Neuronal stem cell (in vitro differentiated cells): ENCODE measurements at regions not wholly inside any gene's neighbourhood (a gene's known extent, or its start where the extent isn't known, plus 50 kb on each side); places are given as distances from the start of the nearest gene placed in this dataset.

Source experiments
- DNase-seq: peaks from one replicate; pipeline ENCODE4 v3.0.0-alpha.2; 2013; ENCODE audit warnings: low spot score
- H2AFZ ChIP-seq: one replicate; pipeline ENCODE4 v1.6.1; 2013; ENCODE audit warnings: mild to moderate bottlenecking, low read length, inconsistent platforms
- H2AK5ac ChIP-seq: 2 replicates; pipeline ENCODE4 v1.6.1; 2013; ENCODE audit warnings: low read depth, mild to moderate bottlenecking, inconsistent platforms, low read length, moderate library complexity, mixed read lengths
- H2BK120ac ChIP-seq: 2 replicates; pipeline ENCODE4 v1.6.1; 2013; ENCODE audit warnings: low read depth, mild to moderate bottlenecking, inconsistent platforms, low read length, moderate library complexity, mixed read lengths
- H2BK12ac ChIP-seq: one replicate; pipeline ENCODE4 v1.6.1; 2013; ENCODE audit warnings: low read length, inconsistent platforms
- H2BK15ac ChIP-seq: 2 replicates; pipeline ENCODE4 v1.6.1; 2013; ENCODE audit warnings: mild to moderate bottlenecking, low read length, inconsistent platforms, mixed read lengths
- H2BK5ac ChIP-seq: one replicate; pipeline ENCODE4 v1.6.1; 2013; ENCODE audit warnings: inconsistent platforms, mild to moderate bottlenecking, low read length, moderate library complexity
- H3K14ac ChIP-seq: one replicate; pipeline ENCODE4 v1.6.1; 2013; ENCODE audit warnings: low read length, inconsistent platforms
- H3K18ac ChIP-seq: 2 replicates; pipeline ENCODE4 v1.6.1; 2013; ENCODE audit warnings: low read length, inconsistent platforms
- H3K23ac ChIP-seq: 2 replicates; pipeline ENCODE4 v1.6.1; 2013; ENCODE audit warnings: low read depth, mild to moderate bottlenecking, mixed read lengths, low read length, inconsistent platforms; ENCODE audit not compliant: poor library complexity
- H3K27ac ChIP-seq: replicated peaks from 3 replicates; pipeline ENCODE4 v1.5.1; 2013; ENCODE audit warnings: low read length, inconsistent platforms
- H3K27me3 ChIP-seq, 3 experiments: 2 replicates each; pipeline ENCODE4 v1.6.1; 2013; ENCODE audit warnings: low read length in 3 of 3, mild to moderate bottlenecking in 2 of 3, inconsistent platforms in 1 of 3, low read depth in 1 of 3, mixed read lengths in 1 of 3, moderate library complexity in 1 of 3; ENCODE audit not compliant: control insufficient read depth in 3 of 3, insufficient read depth in 3 of 3
- H3K36me3 ChIP-seq, 2 donors: replicated peaks in 1 of 2; 2 replicates each; pipeline ENCODE4 v1.6.1; 2013; ENCODE audit warnings: low read length in 2 of 2; ENCODE audit not compliant: control insufficient read depth in 2 of 2, insufficient read depth in 2 of 2
- H3K4ac ChIP-seq: 2 replicates; pipeline ENCODE4 v1.6.1; 2013; ENCODE audit warnings: inconsistent platforms, mild to moderate bottlenecking, low read length, moderate library complexity
- H3K4me1 ChIP-seq, 2 donors: 1 replicate in 1 of 2; 2 replicates in 1 of 2; pipeline ENCODE4 v1.6.1; 2013; ENCODE audit warnings: low read length in 2 of 2, low read depth in 1 of 2; ENCODE audit not compliant: control insufficient read depth in 2 of 2, insufficient read depth in 1 of 2
- H3K4me2 ChIP-seq: one replicate; pipeline ENCODE4 v1.6.1; 2013; ENCODE audit warnings: mild to moderate bottlenecking, low read length, inconsistent platforms; ENCODE audit not compliant: insufficient read depth, poor library complexity, severe bottlenecking
- H3K4me3 ChIP-seq, 2 donors: 2 replicates each; pipeline ENCODE4 v1.5.1; 2013; ENCODE audit warnings: low read length in 2 of 2, mild to moderate bottlenecking in 2 of 2, inconsistent platforms in 1 of 2, moderate library complexity in 1 of 2
- H3K79me1 ChIP-seq: one replicate; pipeline ENCODE4 v1.6.1; 2013; ENCODE audit warnings: low read depth, mild to moderate bottlenecking, inconsistent platforms, low read length, moderate library complexity
- H3K9ac ChIP-seq: one replicate; pipeline ENCODE4 v1.6.1; 2013; ENCODE audit warnings: mild to moderate bottlenecking, low read depth, low read length, inconsistent platforms; ENCODE audit not compliant: poor library complexity
- H3K9me3 ChIP-seq, 2 donors: replicated peaks in 1 of 2; 2 replicates each; pipeline versions ENCODE3 to v1.6.1; 2013; ENCODE audit warnings: low read length in 2 of 2, mild to moderate bottlenecking in 2 of 2, inconsistent platforms in 1 of 2, low read depth in 1 of 2, mixed read lengths in 1 of 2, moderate library complexity in 1 of 2; ENCODE audit not compliant: control insufficient read depth in 2 of 2, insufficient read depth in 1 of 2
- H4K8ac ChIP-seq: one replicate; pipeline ENCODE4 v1.6.1; 2013; ENCODE audit warnings: low read depth, mild to moderate bottlenecking, inconsistent platforms, low read length, moderate library complexity
- H4K91ac ChIP-seq: one replicate; pipeline ENCODE4 v1.6.1; 2013; ENCODE audit warnings: low read length, low read depth, mild to moderate bottlenecking, inconsistent platforms; ENCODE audit not compliant: poor library complexity
- WGBS, 2 donors: extraction: QIAGEN DNeasy Blood & Tissue Kit; methylation state at CpG; one replicate each; pipeline ENCODE4 v1.1.7; 2013; ENCODE audit warnings: missing lambda C conversion rate in 2 of 2, mixed read lengths in 1 of 2; ENCODE audit not compliant: insufficient read length in 2 of 2, insufficient replicate concordance in 1 of 2; ENCODE audit errors: extremely low coverage in 2 of 2; 5-methylcytosine and 5-hydroxymethylcytosine counted together

GRCh38 chr21:21605521-21605920, 607.3 kb downstream of the NCAM2 start:
- H2BK5ac ChIP-seq: no peak overlapping the region
- H3K23ac ChIP-seq: no peak overlapping the region
- H2AFZ ChIP-seq: no peak overlapping the region
- no peak overlapping the region for H3K4ac ChIP-seq
- no peak overlapping the region for H2BK15ac ChIP-seq
- H3K4me3 ChIP-seq: no peak overlapping the region
- H3K9me3 ChIP-seq: no peaks in the 10 kb centered on the region
- no peak overlapping the region for H3K18ac ChIP-seq
- H3K9ac ChIP-seq: no peak overlapping the region
- no peak overlapping the region for H2BK12ac ChIP-seq
- no peaks in the 10 kb centered on the region for H3K36me3 ChIP-seq
- no peak overlapping the region for H3K4me2 ChIP-seq
- H3K14ac ChIP-seq: no peak overlapping the region
- H4K91ac ChIP-seq: no peak overlapping the region
- no peak overlapping the region for H4K8ac ChIP-seq
- H3K79me1 ChIP-seq: no peaks in the 10 kb centered on the region
- no peak overlapping the region for H3K27ac ChIP-seq
- no peaks in the 10 kb centered on the region for H3K4me1 ChIP-seq
- H2BK120ac ChIP-seq: no peak overlapping the region
- no peak for DNase-seq
- H3K27me3 ChIP-seq: no peaks in the 10 kb centered on the region
- no peak overlapping the region for H2AK5ac ChIP-seq

GRCh38 chr21:21606041-21606440, 607.8 kb downstream of the NCAM2 start:
- H2BK12ac ChIP-seq: no peak overlapping the region
- no peak overlapping the region for H3K9ac ChIP-seq
- no peaks in the 10 kb centered on the region for H3K79me1 ChIP-seq
- H2AFZ ChIP-seq: no peak overlapping the region
- no peak overlapping the region for H3K14ac ChIP-seq
- no peak overlapping the region for H4K8ac ChIP-seq
- no peak overlapping the region for H4K91ac ChIP-seq
- H3K4me2 ChIP-seq: no peak overlapping the region
- no peak overlapping the region for H2BK15ac ChIP-seq
- H3K18ac ChIP-seq: no peak overlapping the region
- H2AK5ac ChIP-seq: no peak overlapping the region
- no peaks in the 10 kb centered on the region for H3K27me3 ChIP-seq
- no peaks in the 10 kb centered on the region for H3K4me1 ChIP-seq
- no peak overlapping the region for H3K4ac ChIP-seq
- no peaks in the 10 kb centered on the region for H3K36me3 ChIP-seq
- H3K23ac ChIP-seq: no peak overlapping the region
- H2BK120ac ChIP-seq: no peak overlapping the region
- no peak overlapping the region for H3K4me3 ChIP-seq
- no peaks in the 10 kb centered on the region for H3K9me3 ChIP-seq
- H2BK5ac ChIP-seq: no peak overlapping the region
- no peak for DNase-seq
- no peak overlapping the region for H3K27ac ChIP-seq
- no CpG with 5 or more reads among the region's 2 CpGs for WGBS, 2 donors

GRCh38 chr21:21612466-21612865, 614.3 kb downstream of the NCAM2 start:
- H3K27ac ChIP-seq: no peak overlapping the region
- H2AFZ ChIP-seq: peak overlapping the region; percentile 73
- no CpG with 5 or more reads among the region's 3 CpGs for WGBS, 2 donors

GRCh38 chr21:21614966-21615365, 616.8 kb downstream of the NCAM2 start:
- Histone ChIP-seq H2BK120ac (no peak overlapping the region), H3K79me1 (no peaks in the 10 kb centered on the region), H3K4me1 (peaks cover 1 to 2% of the 10 kb centered on the region in 2 donors), H2AK5ac (no peak overlapping the region), H2BK12ac (no peak overlapping the region), H3K9me3 (no peaks in the 10 kb centered on the region), H3K27ac (no peak overlapping the region), H3K27me3 (no peaks in the 10 kb centered on the region), H3K9ac (no peak overlapping the region), H3K23ac (no peak overlapping the region), H2BK15ac (no peak overlapping the region), H3K4me3 (no peak overlapping the region), H3K36me3 (no peaks in the 10 kb centered on the region), H4K91ac (no peak overlapping the region), H3K14ac (no peak overlapping the region), H2BK5ac (no peak overlapping the region), H2AFZ (no peak overlapping the region), H3K4me2 (no peak overlapping the region), H3K18ac (no peak overlapping the region), H4K8ac (no peak overlapping the region), H3K4ac (no peak overlapping the region)
- no peak for DNase-seq
- WGBS, 2 donors: no CpG with 5 or more reads among the region's 3 CpGs

More at GRCh38 chr21:21612466-21612865, 614.3 kb downstream of the NCAM2 start:
- H2BK12ac ChIP-seq: no peak overlapping the region
- H3K36me3 ChIP-seq: no peaks in the 10 kb centered on the region
- no peak overlapping the region for H3K9ac ChIP-seq
- H3K23ac ChIP-seq: no peak overlapping the region
- H2BK120ac ChIP-seq: no peak overlapping the region
- no peaks in the 10 kb centered on the region for H3K9me3 ChIP-seq
- no peak overlapping the region for H2BK5ac ChIP-seq
- H3K18ac ChIP-seq: no peak overlapping the region
- H2BK15ac ChIP-seq: no peak overlapping the region
- no peak overlapping the region for H3K14ac ChIP-seq
- H3K27me3 ChIP-seq: no peaks in the 10 kb centered on the region
- no peak overlapping the region for H3K4me2 ChIP-seq
- H3K79me1 ChIP-seq: no peaks in the 10 kb centered on the region
- peak; percentile 57 for DNase-seq
- no peak overlapping the region for H4K8ac ChIP-seq
- H2AK5ac ChIP-seq: no peak overlapping the region
- no peak overlapping the region for H4K91ac ChIP-seq
- H3K4me1 ChIP-seq: peaks cover 0 to 2% of the 10 kb centered on the region in 2 donors
- no peak overlapping the region for H3K4me3 ChIP-seq
- H3K4ac ChIP-seq: no peak overlapping the region
